ENCODE measurements at regions not wholly inside any gene's neighbourhood (a gene's known extent, or its start where the extent isn't known, plus 50 kb on each side); places are given as distances from the start of the nearest gene placed in this dataset.

- TF ChIP-seq SPI1 (IDR thresholded peaks at IDR 0.05; ENCODE audit: low read depth, low read length) (no peak), TAF1 (IDR thresholded peaks at IDR 0.05; ENCODE audit: low read depth, low read length) (no peak)
- no peak for FAIRE-seq
- no peak for DNase-seq (ENCODE audit: insufficient read length, low spot score)
Observed at GRCh38 chr2:15808944-15809343, 131.4 kb upstream of the MYCN start.

- no peak for TF ChIP-seq PAX5 (IDR thresholded peaks at IDR 0.05; ENCODE audit: insufficient read depth, low read length, severe bottlenecking)
- TF ChIP-seq TAF1 (IDR thresholded peaks at IDR 0.05; ENCODE audit: low read depth, low read length), result no peak
- no peak for TF ChIP-seq POLR2A (IDR thresholded peaks at IDR 0.05; ENCODE audit: low read depth, low read length)
- DNase-seq (ENCODE audit: insufficient read length, low spot score), result no peak
- FAIRE-seq, result no peak
Observed at GRCh38 chr2:15809404-15809803, 130.9 kb upstream of the MYCN start.

- TF ChIP-seq POLR2AphosphoS5 (IDR thresholded peaks at IDR 0.05; ENCODE audit: low read depth, low read length) (no peak), PAX5 (IDR thresholded peaks at IDR 0.05; ENCODE audit: insufficient read depth, low read length, severe bottlenecking) (no peak), TAF1 (IDR thresholded peaks at IDR 0.05; ENCODE audit: low read depth, low read length) (no peak), POU2F2 (IDR thresholded peaks at IDR 0.05; ENCODE audit: low read depth, low read length) (no peak), POLR2A (IDR thresholded peaks at IDR 0.05; ENCODE audit: low read depth, low read length) (no peak), SPI1 (IDR thresholded peaks at IDR 0.05; ENCODE audit: low read depth, low read length) (no peak)
Observed at GRCh38 chr2:15810477-15811150, 129.7 kb upstream of the MYCN start.

GRCh38 chr2:15811367-15811766 is 129.0 kb upstream of the MYCN start:
- FAIRE-seq, result no peak
- TF ChIP-seq SPI1 (IDR thresholded peaks at IDR 0.05; ENCODE audit: low read depth, low read length) (no peak), POLR2A (IDR thresholded peaks at IDR 0.05; ENCODE audit: low read depth, low read length) (no peak), TAF1 (IDR thresholded peaks at IDR 0.05; ENCODE audit: low read depth, low read length) (no peak), PAX5 (IDR thresholded peaks at IDR 0.05; ENCODE audit: insufficient read depth, low read length, severe bottlenecking) (no peak), POU2F2 (IDR thresholded peaks at IDR 0.05; ENCODE audit: low read depth, low read length) (no peak), POLR2AphosphoS5 (IDR thresholded peaks at IDR 0.05; ENCODE audit: low read depth, low read length) (no peak)
- no peak for DNase-seq (ENCODE audit: insufficient read length, low spot score)

More at GRCh38 chr2:15810477-15811150, 129.7 kb upstream of the MYCN start:
- FAIRE-seq, result no peak
- DNase-seq (ENCODE audit: insufficient read length, low spot score), result no peak

GRCh38 chr2:15812187-15812780 is 128.1 kb upstream of the MYCN start:
- FAIRE-seq (no peak), DNase-seq (ENCODE audit: insufficient read length, low spot score) (no peak)
- TF ChIP-seq POLR2A (IDR thresholded peaks at IDR 0.05; ENCODE audit: low read depth, low read length) (no peak), POU2F2 (IDR thresholded peaks at IDR 0.05; ENCODE audit: low read depth, low read length) (no peak), SPI1 (IDR thresholded peaks at IDR 0.05; ENCODE audit: low read depth, low read length) (no peak), POLR2AphosphoS5 (IDR thresholded peaks at IDR 0.05; ENCODE audit: low read depth, low read length) (no peak), TAF1 (IDR thresholded peaks at IDR 0.05; ENCODE audit: low read depth, low read length) (no peak), PAX5 (IDR thresholded peaks at IDR 0.05; ENCODE audit: insufficient read depth, low read length, severe bottlenecking) (no peak)

GRCh38 chr2:15813481-15814266 is 126.7 kb upstream of the MYCN start:
- FAIRE-seq (no peak), DNase-seq (ENCODE audit: insufficient read length, low spot score) (no peak)
- TF ChIP-seq TAF1 (IDR thresholded peaks at IDR 0.05; ENCODE audit: low read depth, low read length) (no peak), SPI1 (IDR thresholded peaks at IDR 0.05; ENCODE audit: low read depth, low read length) (no peak), PAX5 (IDR thresholded peaks at IDR 0.05; ENCODE audit: insufficient read depth, low read length, severe bottlenecking) (no peak), POLR2A (IDR thresholded peaks at IDR 0.05; ENCODE audit: low read depth, low read length) (no peak), POLR2AphosphoS5 (IDR thresholded peaks at IDR 0.05; ENCODE audit: low read depth, low read length) (no peak), POU2F2 (IDR thresholded peaks at IDR 0.05; ENCODE audit: low read depth, low read length) (no peak)

- FAIRE-seq, result no peak
- TF ChIP-seq POLR2A (IDR thresholded peaks at IDR 0.05; ENCODE audit: low read depth, low read length), result no peak
- no peak for TF ChIP-seq POU2F2 (IDR thresholded peaks at IDR 0.05; ENCODE audit: low read depth, low read length)
- no peak for TF ChIP-seq POLR2AphosphoS5 (IDR thresholded peaks at IDR 0.05; ENCODE audit: low read depth, low read length)
- TF ChIP-seq PAX5 (IDR thresholded peaks at IDR 0.05; ENCODE audit: insufficient read depth, low read length, severe bottlenecking), result no peak
- no peak for TF ChIP-seq SPI1 (IDR thresholded peaks at IDR 0.05; ENCODE audit: low read depth, low read length)
- no peak for TF ChIP-seq TAF1 (IDR thresholded peaks at IDR 0.05; ENCODE audit: low read depth, low read length)
- no peak for DNase-seq (ENCODE audit: insufficient read length, low spot score)
Observed at GRCh38 chr2:15814403-15814802, 125.9 kb upstream of the MYCN start.

GRCh38 chr2:15814946-15815345 is 125.4 kb upstream of the MYCN start:
- DNase-seq (ENCODE audit: insufficient read length, low spot score) (no peak), FAIRE-seq (no peak)
- no peak for TF ChIP-seq SPI1 (IDR thresholded peaks at IDR 0.05; ENCODE audit: low read depth, low read length)
- TF ChIP-seq POLR2AphosphoS5 (IDR thresholded peaks at IDR 0.05; ENCODE audit: low read depth, low read length), result no peak
- TF ChIP-seq PAX5 (IDR thresholded peaks at IDR 0.05; ENCODE audit: insufficient read depth, low read length, severe bottlenecking), result no peak
- no peak for TF ChIP-seq TAF1 (IDR thresholded peaks at IDR 0.05; ENCODE audit: low read depth, low read length)
- TF ChIP-seq POU2F2 (IDR thresholded peaks at IDR 0.05; ENCODE audit: low read depth, low read length), result no peak
- no peak for TF ChIP-seq POLR2A (IDR thresholded peaks at IDR 0.05; ENCODE audit: low read depth, low read length)

GRCh38 chr2:15816226-15816625 is 124.1 kb upstream of the MYCN start:
- no peak for DNase-seq (ENCODE audit: insufficient read length, low spot score)
- TF ChIP-seq POLR2A (IDR thresholded peaks at IDR 0.05; ENCODE audit: low read depth, low read length), result no peak
- no peak for TF ChIP-seq PAX5 (IDR thresholded peaks at IDR 0.05; ENCODE audit: insufficient read depth, low read length, severe bottlenecking)
- no peak for TF ChIP-seq POLR2AphosphoS5 (IDR thresholded peaks at IDR 0.05; ENCODE audit: low read depth, low read length)
- no peak for TF ChIP-seq POU2F2 (IDR thresholded peaks at IDR 0.05; ENCODE audit: low read depth, low read length)
- no peak for FAIRE-seq
